ENCODE measurements at regions not wholly inside any gene's neighbourhood (a gene's known extent, or its start where the extent isn't known, plus 50 kb on each side); places are given as distances from the start of the nearest gene placed in this dataset.

DNA sequence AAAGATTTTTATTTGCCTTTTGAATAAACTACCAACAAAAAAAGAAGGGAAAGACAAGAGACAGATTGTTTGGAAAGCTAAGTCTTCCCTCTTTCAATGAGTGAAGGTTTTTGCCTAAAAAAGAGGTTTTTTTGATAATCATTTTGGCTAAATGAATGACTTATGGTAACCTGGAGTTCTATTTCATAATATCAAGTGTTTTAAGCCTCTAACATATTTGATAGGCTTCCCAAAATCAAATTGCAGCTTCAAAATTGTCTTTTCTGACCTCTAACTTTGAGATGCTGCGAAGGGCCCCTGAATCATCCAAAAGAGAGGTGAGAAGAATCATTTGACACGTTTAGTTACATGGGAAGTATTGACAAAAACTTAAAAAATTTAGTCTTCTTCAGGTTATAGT is 53.0 kb upstream of the NAMPT start:
- no peak for DNase-seq

DNA sequence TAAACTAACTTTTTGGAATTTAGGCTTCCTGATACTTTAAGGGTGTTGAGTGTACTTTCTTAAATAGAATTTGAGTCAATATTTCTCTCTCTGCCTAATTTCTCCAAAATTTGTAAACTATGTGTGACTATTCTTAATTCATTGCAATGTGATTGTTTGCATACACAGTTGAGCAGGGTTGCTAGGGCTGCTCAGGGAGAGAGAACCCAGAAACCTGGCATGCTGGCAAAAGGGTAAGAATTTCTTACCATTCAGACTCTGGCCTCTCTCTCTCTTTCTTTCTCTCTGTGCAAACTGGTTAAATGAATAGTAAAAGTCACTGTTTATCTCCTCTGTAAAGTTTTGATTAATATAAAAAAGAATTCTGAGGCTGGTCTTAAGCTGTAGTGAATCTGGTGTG is 51.0 kb upstream of the NAMPT start:
- no peak for DNase-seq

Measured in HCEC 1CT (cell line).